Retina (tissue), 1 donor: ENCODE measurements at regions not wholly inside any gene's neighbourhood (a gene's known extent, or its start where the extent isn't known, plus 50 kb on each side); places are given as distances from the start of the nearest gene placed in this dataset.
"Not testable (repeated sequence)": the region's sequence is repeated elsewhere in the genome, so short reads cannot be mapped to it uniquely, and the experiment has no call there.

Experiments
- DNase-seq: peaks from one replicate; pipeline ENCODE4 v3.0.0-alpha.2; 2016

DNA sequence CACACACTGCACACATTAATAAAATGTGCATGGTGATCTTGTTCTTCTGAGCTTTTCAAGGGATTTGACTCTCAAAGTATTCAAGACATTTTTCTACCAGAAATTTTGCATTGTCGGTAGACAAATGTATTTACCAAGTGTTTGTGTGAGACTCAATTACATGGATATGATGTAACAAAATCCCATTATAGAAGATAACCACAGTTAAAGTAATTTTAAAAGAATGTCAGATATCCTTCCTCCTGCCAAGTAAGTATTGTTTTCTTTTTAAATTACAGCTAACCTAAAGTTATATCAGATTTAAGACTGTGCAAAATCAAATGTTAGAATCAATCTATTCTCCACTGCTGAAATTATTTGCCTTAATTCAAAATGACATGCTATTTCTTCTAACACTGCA, 1344.5 kb upstream of the CHAC2 start:
- DNase-seq: no peak

DNA sequence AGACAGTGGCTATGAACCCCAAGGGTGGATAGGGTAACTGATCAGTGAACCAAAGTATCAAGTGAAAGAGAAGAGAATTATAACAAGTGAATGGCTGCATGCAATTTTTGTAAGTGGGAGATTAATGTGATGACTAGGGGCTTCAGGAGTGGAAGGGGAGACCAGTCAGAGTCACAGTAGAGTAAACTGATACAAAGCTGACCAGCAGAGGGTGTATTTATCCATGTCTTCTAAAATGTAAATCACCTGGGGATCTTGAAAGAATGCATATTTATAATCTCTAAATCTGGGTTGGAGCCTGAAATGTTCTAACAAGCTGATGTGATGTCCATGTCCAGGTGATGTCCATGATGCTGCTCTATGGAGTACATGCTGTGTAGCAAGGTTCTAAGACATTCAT, 1351.3 kb upstream of the CHAC2 start:
- peak; percentile 6 for DNase-seq

DNA sequence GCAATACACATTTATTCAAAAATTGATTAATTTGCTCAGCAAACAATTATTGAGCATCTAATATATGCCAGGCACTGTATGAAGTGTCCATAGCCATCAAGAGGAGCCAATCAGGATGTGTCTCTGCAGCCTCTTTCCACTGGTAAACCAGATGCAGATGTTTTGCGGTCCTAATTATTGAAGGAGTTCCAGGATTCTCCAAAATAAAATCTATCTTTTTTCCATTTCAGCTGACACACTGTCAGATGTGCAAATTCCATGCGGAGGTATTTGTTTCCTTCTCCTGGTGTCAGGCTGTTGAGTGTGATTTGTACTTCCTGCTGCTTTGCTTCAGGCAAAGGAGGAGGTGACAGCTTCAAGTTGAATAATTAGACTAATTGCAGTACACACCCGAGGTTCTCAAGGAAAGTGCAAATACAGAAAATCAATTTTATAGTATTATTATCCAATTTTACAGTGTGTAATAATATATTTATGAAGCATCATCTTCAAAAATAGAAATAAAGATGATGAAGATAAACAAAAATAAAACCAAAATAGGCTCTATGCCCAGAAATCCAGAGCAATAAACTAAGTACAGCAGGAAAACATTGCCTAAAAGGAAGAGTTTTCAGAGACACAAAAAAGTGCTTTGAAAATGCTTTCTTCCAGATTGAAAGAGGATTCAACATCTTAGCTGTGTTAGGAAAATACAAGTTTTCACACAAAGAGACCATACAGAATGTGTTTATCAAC, 1352.9 kb upstream of the CHAC2 start:
- DNase-seq: no peak

DNA sequence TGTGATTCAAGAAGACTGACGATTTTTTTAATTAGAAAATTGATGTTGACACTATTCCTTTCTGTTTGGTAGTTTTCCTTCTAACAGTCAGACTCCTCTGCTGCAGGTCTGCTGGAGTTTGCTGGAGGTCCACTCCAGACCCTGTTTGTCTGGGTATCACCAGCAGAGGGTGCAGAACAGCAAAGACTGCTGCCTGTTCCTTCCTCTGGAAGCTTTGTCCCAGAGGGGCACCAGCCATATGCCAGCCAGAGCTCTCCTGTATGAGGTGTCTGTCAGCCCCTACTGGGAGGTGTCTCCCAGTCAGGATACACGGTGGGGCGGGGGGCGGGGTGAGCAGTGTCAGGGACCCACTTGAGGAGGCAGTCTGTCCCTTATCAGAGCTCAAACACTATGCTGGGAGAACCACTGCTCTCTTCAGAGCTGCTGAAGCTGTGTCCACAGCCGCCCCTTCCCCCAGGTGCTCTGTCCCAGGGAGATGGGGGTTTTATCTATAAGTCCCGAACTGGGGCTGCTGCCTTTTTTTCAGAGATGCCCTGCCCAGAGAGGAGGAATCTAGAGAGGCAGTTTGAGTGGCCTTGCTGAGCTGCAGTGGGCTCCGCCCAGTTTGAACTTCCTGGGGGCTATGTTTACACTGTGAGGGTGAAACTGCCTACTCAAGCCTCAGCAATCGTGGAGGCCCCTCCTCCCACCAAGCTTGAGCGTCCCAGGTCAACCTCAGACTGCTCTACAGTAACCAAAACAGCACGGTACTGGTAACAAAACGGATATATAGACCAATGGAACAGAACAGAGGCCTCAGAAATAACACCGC, 1358.1 kb upstream of the CHAC2 start:
- not testable (repeated sequence) for DNase-seq

DNA sequence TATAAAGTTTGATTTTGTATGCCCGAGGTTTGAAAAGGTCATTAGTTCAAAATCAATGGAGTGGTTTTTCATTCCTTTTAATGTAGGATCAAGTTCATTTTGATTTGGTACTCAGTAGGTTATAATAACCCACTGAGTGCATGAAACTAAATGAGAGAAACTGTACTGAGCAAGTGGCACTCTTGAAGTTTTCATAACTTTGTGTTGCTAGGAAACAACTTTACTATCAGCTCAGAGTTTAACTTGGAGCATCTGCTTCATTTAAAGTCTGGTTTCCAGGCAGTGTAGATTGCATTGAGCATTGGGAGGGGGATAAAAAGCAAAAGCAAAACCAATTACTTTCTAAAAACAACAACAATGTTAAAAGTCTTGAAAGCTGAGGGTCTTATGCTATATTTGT, 1361.6 kb upstream of the CHAC2 start:
- no peak for DNase-seq

DNA sequence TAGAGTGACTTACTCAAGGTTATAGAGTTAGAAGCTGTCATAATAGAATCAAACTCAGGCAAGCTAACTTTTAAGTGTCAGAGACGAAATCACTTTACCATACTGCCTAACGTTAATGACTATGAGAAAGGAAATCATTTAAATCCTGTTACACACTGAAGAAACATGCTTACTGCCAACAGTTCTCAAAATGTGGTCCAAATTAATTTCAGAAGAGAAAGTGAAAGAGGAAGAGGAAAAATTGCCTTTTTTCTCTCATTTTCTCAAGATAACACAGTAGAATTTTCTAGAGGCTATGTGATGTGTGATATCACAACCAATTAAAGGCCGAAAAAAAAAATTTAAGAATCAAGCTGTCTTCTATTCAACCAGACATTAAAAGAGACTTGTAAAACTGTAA, 1362.7 kb upstream of the CHAC2 start:
- DNase-seq: no peak

DNA sequence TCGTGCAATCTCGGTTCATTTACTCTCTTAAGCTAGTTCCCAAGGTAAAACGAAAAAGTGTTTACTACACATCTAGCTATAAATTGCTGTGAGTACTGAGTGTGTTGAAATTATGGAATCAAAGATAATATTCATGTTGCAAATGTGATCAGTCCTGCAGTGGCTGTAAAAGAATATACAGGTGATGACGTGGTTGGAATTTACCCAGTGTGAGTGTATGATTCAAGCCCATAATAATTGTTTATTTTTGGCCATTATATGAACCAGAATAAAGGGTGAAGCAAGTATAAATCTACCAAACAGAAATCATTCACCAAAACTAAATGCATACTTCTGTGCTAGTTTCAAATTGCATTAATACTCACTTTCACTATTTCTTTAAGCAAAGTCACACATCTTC, 1363.6 kb upstream of the CHAC2 start:
- DNase-seq: no peak

DNA sequence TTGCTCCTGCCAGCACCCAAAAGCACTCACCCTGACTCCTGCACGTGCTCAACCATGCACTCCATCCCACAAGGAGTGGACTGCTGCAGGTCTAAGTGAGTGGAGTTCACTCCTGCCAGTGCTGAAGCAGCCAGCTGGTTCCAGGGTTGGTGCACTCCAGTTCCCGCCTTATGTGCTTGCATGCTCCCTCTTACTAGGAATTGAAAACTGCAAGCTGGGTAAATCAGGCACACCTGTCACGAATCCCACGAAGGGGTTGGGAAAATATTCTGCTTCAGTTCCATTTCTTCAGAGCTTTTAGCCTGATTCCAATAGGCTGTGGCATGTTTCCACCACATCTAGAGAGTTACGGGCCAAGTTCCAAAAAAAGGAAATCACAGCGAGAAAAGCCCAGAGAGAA, 1365.5 kb upstream of the CHAC2 start:
- no peak for DNase-seq

DNA sequence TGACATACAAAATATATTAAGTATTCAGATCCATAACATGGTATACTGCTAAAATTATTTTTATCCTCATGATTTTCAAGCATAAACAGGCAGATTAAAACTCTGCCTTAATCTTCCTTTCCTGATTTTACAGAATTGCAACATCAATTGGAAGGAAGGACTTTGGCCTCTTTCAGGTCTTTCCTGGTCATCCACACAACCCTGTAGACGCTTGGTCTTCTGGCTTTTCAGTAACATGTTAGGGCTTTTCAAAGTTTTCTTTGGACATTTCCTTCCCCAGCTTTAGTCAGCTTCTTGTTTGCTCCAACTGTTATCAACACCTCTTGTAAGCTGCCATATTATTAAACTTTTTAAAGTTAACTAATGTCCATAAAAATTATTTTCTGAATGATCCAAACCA, 1364.9 kb upstream of the NRXN1 start:
- no peak for DNase-seq

DNA sequence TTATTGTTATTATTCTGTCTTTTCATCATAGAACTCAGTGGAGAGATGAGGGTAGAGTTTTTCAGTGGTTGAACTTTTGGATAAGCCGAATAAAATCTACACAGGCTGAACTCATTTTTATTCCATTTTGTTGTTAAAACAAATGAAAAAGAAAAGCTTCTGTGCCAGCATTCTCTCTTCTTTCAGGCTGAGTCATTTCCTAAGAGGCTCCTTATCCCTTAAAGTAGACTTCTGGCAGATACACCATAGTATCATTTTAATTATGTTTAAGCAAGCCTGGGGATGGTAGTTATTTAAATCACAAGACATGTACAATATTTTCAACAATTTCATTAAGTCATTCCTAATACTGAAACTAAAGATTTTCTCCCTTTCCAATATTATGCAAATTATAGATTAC, 1364.0 kb upstream of the NRXN1 start:
- DNase-seq: no peak

DNA sequence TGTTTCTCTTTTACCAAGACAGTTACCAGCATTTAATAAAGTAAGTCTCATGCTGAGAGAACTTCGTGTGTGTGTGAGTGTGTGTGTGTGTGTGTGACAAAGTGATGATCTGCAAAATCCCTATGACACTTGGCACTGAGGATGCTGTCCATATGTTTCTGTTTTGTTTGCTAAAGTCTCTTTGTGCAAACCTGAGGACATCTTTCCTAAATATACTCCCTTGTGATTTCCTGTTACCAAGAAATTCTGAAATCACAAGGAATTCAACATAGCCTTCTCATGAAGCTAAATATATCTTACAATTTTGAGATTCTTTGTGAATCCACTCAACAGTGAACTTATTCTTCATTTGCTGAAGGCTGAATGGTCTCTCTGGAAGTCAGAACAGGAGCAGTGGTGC, 1359.7 kb upstream of the NRXN1 start:
- no peak for DNase-seq

DNA sequence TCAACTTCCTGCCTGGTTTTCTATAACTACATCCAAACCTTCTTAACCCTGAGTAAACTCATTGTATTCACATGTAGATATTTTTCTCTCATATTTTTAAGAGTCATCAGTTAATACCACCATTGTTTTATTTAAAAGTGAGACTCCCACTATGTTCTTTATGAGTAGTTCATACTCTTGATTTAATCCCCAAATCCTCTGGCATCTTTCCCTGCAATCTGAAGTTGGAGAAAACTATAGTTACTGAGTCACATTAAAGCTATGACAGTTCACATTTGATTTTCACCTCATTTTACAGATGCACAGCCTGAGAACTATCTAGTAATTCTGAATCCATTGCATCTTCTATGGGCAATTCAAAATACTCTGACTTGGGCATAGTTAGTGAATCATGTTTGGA, 1358.7 kb upstream of the NRXN1 start:
- no peak for DNase-seq

DNA sequence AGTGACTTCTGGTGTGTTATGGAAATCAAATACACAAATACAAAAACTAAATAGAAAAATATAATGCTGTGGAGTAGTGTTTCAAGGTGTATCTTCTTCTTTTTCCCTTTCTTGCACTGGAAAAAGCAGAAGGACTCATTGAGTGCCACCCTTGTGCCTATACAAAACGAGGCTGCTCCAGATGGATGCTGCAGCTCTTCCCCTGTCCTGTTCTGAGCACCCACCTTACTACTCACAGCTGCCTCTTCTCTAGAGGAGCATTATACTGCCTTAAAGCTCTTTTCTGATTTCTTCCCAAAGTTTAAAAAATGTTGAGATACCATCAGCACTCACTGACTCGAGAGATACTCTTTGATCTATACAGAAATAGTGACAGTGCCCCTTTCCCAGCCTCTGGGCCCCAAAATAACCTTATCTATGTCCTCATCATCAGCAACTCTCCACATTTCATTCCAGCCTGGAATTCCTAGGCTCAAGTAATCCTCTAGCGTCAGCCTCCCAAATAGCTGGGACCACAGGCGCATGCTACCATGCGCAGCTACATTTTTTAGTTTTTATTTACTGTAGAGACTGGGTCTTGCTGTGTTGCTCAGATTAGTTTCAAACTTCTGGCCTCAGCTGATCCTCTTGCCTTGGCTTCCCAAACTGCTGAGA, 1356.1 kb upstream of the NRXN1 start:
- no peak for DNase-seq

DNA sequence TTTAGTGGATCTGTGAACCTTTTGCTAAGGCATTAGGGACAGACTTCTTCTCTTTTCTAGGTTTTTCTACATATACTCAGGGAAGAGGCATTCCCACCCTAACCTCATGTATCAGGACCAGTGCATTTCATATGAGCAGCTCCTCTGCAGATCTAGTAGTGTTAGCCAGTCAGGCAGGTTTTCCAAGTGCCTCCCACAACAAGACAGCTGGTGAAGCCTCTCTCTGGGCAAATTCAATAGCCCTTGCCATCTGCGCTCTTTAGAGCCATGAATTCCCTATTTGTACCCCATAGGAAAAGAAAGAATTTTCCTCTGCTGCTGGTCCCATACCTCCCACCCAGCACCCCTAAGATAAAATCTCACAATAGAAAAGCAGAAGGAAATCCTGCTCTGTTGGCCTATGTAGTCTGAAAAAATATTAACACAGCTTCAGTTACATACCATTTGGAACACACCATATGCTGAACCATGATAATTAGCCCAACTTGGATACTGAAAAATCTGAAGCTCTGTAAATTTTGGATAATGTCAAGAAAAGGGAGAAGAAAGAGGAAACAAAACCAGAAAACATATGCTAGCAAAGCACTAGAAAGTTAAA, 1354.6 kb upstream of the NRXN1 start:
- DNase-seq: no peak

DNA sequence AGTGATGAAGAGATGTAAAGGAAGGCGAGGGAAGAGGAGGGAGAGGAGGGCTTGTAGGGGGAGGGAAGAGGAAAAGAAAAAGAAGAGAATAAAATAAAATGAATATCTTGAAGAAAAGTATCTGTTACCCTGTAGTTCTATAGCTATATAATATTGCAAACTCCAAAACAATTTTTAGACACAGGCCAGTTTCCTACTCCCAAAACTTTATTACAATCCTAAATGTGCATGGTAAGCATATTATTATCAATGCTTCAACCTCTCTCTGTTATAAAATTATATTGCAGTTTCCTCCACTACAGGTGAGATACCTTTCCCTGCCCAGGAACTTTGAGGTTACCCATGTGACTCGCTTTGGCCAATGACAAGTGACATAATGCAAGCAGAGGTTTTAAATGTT, 1351.6 kb upstream of the NRXN1 start:
- DNase-seq: no peak

DNA sequence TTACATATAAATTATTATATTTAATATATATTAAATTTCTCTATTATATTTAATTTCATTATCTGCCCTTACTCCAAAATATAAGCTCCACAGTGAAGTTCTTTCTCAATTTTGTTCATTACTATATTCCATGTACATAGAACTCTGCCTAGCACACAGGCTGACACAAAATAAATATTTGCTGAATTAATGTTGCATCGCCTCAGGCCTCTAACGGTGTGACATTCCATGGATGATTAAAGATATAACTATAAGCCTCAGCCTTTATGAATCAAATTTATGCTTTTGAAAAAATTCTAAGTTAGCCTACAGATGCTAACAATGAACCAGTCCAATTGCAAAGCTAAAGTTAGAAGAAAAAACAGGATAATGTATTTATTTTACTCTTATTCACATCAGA, 1337.2 kb upstream of the NRXN1 start:
- DNase-seq: no peak

DNA sequence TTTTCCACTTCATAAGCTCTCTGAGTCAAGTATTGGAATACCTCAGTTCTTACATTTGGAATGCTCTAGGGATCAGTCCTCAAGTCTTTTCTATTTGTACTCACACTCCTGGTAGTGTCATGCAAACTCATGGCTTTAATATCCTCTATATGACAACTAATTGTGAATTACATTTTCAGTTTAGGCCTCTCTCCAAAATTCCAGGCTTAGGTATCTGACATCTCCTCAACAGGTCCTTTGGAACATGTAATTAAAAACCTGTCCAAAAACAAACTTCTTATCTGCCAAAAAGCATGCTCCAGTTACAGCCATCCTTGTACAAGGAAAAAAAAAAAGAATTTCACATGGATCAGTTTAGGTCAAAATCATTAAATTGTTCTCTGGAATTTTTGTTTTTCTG, 1336.2 kb upstream of the NRXN1 start:
- no peak for DNase-seq

DNA sequence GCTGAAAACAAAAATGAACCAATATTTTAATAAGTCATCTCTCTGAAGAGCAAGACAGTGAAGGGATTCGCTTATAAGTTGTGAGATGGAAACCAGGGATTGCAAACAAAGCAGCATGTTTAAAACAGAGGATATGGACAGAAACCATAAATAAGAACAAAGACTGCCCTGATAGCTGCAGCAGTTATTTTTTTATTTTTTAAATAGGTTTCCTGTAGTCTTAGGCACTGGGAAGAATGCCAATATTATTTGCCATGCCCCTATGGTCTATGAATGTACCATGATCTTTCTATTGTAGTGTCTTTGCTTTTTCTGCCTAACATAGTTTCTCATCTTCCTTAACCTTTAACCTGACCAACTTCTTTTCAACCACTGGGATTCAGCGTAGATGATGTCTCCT, 1334.0 kb upstream of the NRXN1 start:
- DNase-seq: no peak

DNA sequence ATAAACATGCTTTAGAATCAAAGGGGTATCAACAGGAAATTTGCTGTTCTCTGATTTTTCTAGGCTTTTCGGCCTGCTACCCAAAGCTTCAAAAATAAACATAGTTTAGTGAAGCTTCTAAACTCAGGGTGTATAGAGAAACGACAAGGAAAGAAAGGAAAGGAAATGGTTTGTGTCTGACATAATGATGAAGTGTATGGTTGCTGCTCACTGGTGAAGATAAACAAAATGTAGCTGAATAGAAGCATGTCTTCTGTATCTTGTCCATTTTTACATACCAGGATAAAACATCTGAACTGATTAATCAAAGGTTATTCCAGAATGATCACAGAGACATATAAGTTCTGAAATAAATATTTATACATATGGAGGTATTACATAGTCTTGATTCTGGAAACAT, 1324.6 kb upstream of the NRXN1 start:
- DNase-seq: no peak

DNA sequence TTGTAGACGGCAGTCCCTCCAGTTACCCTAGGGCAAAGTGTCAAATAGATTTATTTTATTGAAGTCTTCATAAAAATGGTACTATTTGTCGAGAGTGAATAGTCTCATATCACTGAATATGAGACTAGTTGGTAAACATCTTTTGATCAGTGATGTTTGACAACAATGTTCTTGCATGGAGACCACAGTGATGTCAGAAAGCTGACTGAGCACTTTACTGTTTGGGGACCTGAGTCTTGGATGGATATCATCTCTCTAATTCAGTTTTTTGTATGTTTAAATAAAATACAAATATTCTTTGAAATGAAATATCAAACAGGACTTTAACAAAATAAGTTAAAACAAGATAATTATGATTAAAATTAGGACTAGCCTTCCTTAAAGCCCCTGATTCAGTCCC, 1315.4 kb upstream of the NRXN1 start:
- no peak for DNase-seq

DNA sequence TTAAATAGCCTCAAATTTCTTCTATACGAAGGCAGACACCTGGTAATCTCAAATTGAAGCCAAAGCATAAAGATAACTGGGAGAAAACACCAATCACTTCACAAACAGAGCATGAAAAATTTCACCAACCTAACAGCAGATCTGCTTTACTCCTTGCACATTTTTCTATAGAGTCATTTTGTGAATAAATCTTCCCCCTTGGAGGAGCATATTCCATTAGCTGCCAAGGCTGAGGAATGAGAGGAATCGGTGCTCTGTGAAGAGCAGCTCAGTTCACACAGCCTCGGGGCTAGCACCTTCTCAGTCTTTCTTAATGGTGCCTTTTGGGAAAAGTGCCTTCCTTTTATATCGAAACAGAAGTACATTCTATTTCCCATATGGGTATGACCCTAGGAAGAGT, 1313.7 kb upstream of the NRXN1 start:
- DNase-seq: peak; percentile 20

DNA sequence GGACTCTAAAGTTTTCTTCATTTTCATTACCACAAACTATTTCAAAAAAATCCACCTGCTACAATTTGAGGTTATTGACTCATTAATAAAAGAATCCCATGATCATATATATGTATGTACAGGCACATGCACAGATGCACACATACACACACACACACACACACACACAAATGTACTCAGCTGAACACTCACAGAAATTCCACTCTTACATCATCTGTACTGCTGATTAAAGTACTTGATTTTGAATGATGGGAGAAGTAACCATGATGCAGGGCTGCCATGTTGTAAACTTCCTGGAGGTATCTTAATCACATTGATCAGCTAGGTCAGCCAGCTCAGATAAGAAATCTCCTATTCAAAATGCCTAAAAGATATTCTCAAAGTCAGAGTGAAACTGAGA, 1313.2 kb upstream of the NRXN1 start:
- no peak for DNase-seq

DNA sequence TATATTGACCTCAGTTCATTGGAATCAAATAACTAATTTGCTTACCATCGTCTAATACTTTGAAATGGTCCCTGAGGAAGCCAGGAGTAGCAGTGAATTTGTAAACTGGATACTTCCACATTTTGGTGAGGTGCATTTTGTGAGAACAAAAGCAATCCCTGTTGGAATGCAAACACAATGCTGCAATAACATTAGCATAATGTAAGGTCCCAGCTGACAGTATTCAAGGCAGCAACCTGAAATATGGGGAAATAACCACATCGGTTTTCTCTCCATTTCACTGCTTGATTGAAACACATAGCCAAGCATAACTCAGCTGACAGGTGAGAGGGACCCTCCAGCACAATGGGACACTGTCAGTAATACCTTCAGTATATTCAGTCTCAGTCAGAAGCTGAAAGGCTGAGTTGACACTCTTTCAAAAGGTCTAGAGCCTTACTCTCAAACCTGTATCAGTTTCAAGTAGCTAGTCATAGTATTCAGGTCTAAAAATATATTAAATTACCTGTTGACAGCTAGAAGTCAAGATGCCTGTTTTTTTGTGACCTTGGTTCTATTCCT, 1311.9 kb upstream of the NRXN1 start:
- DNase-seq: no peak
